DND-41 (cell line): ENCODE measurements at regions not wholly inside any gene's neighbourhood (a gene's known extent, or its start where the extent isn't known, plus 50 kb on each side); places are given as distances from the start of the nearest gene placed in this dataset.

Experiments used
- ATAC-seq: fragments of 200-7000 bp; cut with Tn5 transposase; 3 replicates; pipeline ENCODE4 v1.9.1; 2021; ENCODE audit warnings: low read depth; ENCODE audit not compliant: insufficient read depth
- DNase-seq: peaks from one replicate; pipeline ENCODE4 v3.0.0-alpha.2; 2020
- H2AFZ ChIP-seq: 2 replicates; pipeline ENCODE4 v1.6.0; 2012; ENCODE audit warnings: low read depth, low read length
- H3K27ac ChIP-seq: 2 replicates; pipeline ENCODE4 v1.5.1; 2012; ENCODE audit warnings: low read length, inconsistent platforms
- H3K27me3 ChIP-seq: fragments of 200-600 bp; sonication (generic); 2 replicates; pipeline ENCODE4 v1.6.0; 2012; ENCODE audit warnings: low read length, mild to moderate bottlenecking, inconsistent platforms; ENCODE audit not compliant: insufficient read depth, poor library complexity
- H3K36me3 ChIP-seq: 2 replicates; pipeline ENCODE4 v1.5.1; 2012; ENCODE audit warnings: low read length, inconsistent platforms; ENCODE audit not compliant: insufficient read depth
- H3K4me1 ChIP-seq: 2 replicates; pipeline ENCODE4 v1.5.1; 2012; ENCODE audit warnings: mild to moderate bottlenecking, low read length; ENCODE audit not compliant: insufficient read depth
- H3K4me2 ChIP-seq: 2 replicates; pipeline ENCODE4 v1.6.0; 2012; ENCODE audit warnings: mild to moderate bottlenecking, moderate library complexity, low read length, inconsistent platforms; ENCODE audit not compliant: insufficient read depth
- H3K4me3 ChIP-seq, 2 experiments: fragments of 200-600 bp in 1 of 2; shearing (Covaris generic) in 1 of 2; 2 replicates each; pipeline ENCODE4 v1.5.1; 2012 to 2016; ENCODE audit warnings: inconsistent platforms in 2 of 2, low read length in 2 of 2, mild to moderate bottlenecking in 2 of 2, low read depth in 1 of 2, moderate library complexity in 1 of 2
- H3K79me2 ChIP-seq: 2 replicates; pipeline ENCODE4 v1.6.0; 2012; ENCODE audit warnings: low read length, inconsistent platforms; ENCODE audit not compliant: insufficient read depth
- H3K9ac ChIP-seq: 2 replicates; pipeline ENCODE4 v1.6.0; 2012; ENCODE audit warnings: low read depth, mild to moderate bottlenecking, inconsistent platforms, low read length, moderate library complexity
- H3K9me3 ChIP-seq: 2 replicates; pipeline ENCODE4 v1.5.1; 2012; ENCODE audit warnings: low read length, moderate library complexity, mild to moderate bottlenecking, inconsistent platforms; ENCODE audit not compliant: insufficient read depth, severe bottlenecking
- H4K20me1 ChIP-seq: 2 replicates; pipeline ENCODE4 v1.6.0; 2012; ENCODE audit warnings: low read length; ENCODE audit not compliant: insufficient read depth
- EZH2 ChIP-seq: IDR thresholded peaks from 3 replicates; pipeline ENCODE4 v1.6.1; 2012; ENCODE audit warnings: borderline replicate concordance, low read depth, mild to moderate bottlenecking, moderate library complexity, low read length, inconsistent platforms; ENCODE audit not compliant: severe bottlenecking
- TF ChIP-seq, protein P1 (sequence below): IDR thresholded peaks from 2 replicates; pipeline ENCODE4 v1.5.1; 2012; ENCODE audit warnings: borderline replicate concordance, low read length, moderate library complexity, mild to moderate bottlenecking; ENCODE audit not compliant: poor library complexity, severe bottlenecking; ENCODE audit errors: extremely low read depth

GRCh38 chr10:78162853-78163252 lies 129.2 kb downstream of the RPS24 start:
- Histone ChIP-seq H3K9me3 (no peaks in the 10 kb centered on the region), H4K20me1 (no peaks in the 10 kb centered on the region; the same call in 1 of the 2 replicates), H2AFZ (no peak overlapping the region), H3K4me3 (no peak overlapping the region), H3K27me3 (peaks cover 5% of the 10 kb centered on the region), H3K4me1 (no peaks in the 10 kb centered on the region), H3K9ac (no peak overlapping the region), H3K27ac (no peak overlapping the region), H3K4me2 (no peak overlapping the region), H3K36me3 (no peaks in the 10 kb centered on the region), H3K79me2 (no peaks in the 10 kb centered on the region)
- ATAC-seq (no peak), DNase-seq (no peak)
- no peak for TF ChIP-seq EZH2
- TF ChIP-seq, protein P1, sequence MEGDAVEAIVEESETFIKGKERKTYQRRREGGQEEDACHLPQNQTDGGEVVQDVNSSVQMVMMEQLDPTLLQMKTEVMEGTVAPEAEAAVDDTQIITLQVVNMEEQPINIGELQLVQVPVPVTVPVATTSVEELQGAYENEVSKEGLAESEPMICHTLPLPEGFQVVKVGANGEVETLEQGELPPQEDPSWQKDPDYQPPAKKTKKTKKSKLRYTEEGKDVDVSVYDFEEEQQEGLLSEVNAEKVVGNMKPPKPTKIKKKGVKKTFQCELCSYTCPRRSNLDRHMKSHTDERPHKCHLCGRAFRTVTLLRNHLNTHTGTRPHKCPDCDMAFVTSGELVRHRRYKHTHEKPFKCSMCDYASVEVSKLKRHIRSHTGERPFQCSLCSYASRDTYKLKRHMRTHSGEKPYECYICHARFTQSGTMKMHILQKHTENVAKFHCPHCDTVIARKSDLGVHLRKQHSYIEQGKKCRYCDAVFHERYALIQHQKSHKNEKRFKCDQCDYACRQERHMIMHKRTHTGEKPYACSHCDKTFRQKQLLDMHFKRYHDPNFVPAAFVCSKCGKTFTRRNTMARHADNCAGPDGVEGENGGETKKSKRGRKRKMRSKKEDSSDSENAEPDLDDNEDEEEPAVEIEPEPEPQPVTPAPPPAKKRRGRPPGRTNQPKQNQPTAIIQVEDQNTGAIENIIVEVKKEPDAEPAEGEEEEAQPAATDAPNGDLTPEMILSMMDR: no peak

GRCh38 chr10:78164702-78165101 lies 131.0 kb downstream of the RPS24 start:
- H3K27me3 ChIP-seq: peaks cover 5% of the 10 kb centered on the region
- H3K9ac ChIP-seq: no peak overlapping the region
- H3K36me3 ChIP-seq: no peaks in the 10 kb centered on the region
- H3K27ac ChIP-seq: no peak overlapping the region
- H3K79me2 ChIP-seq: no peaks in the 10 kb centered on the region
- no peaks in the 10 kb centered on the region for H3K9me3 ChIP-seq
- DNase-seq: no peak
- H4K20me1 ChIP-seq: no peaks in the 10 kb centered on the region; the same call in 1 of the 2 replicates
- no peak overlapping the region for H3K4me3 ChIP-seq
- ATAC-seq: no peak
- H3K4me1 ChIP-seq: no peaks in the 10 kb centered on the region
- TF ChIP-seq EZH2: no peak
- TF ChIP-seq, protein P1: no peak
- no peak overlapping the region for H3K4me2 ChIP-seq
- H2AFZ ChIP-seq: no peak overlapping the region

DNA sequence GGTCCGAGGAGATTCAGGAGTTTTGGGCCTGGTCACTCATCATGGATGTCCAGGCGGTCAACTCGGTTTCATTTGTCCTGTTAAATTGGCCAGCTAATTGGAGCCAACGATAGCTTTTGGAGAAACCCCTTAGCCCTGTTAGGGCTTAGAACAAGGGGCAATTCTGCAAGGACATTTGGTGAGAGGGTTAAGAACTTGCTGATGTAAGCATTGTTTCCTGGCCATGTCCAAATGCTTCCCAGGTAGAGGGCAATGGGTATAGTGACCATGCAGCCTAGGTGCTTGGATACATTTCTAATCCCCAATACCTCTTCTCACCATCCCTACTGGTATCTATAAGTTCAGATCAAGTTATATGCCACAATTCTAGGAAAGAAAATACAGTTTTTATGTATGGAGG lies 131.5 kb downstream of the RPS24 start:
- no peak for ATAC-seq

More for the DNA sequence above, 131.5 kb downstream of the RPS24 start:
- no peak overlapping the region for H2AFZ ChIP-seq
- H3K36me3 ChIP-seq: no peaks in the 10 kb centered on the region
- H3K79me2 ChIP-seq: no peaks in the 10 kb centered on the region
- TF ChIP-seq EZH2: no peak
- TF ChIP-seq, protein P1: no peak
- no peaks in the 10 kb centered on the region; the same call in 1 of the 2 replicates for H4K20me1 ChIP-seq
- H3K9me3 ChIP-seq: no peaks in the 10 kb centered on the region
- peaks cover under 1% of the 10 kb centered on the region for H3K27me3 ChIP-seq
- no peak overlapping the region for H3K9ac ChIP-seq
- DNase-seq: no peak
- H3K4me1 ChIP-seq: no peaks in the 10 kb centered on the region
- H3K27ac ChIP-seq: no peak overlapping the region
- no peak overlapping the region for H3K4me3 ChIP-seq
- H3K4me2 ChIP-seq: no peak overlapping the region
